Right atrium auricular region (tissue), 2 donors: ENCODE measurements at regions not wholly inside any gene's neighbourhood (a gene's known extent, or its start where the extent isn't known, plus 50 kb on each side); places are given as distances from the start of the nearest gene placed in this dataset.

ENCODE experiments used
- DNase-seq: peaks from one replicate; pipeline ENCODE4 v3.0.0-alpha.2; 2019; ENCODE audit warnings: low spot score
- H3K27ac ChIP-seq, 2 donors: fragments of 200-600 bp; sonication (generic); 1 replicate in 1 of 2; 2 replicates in 1 of 2; pipeline ENCODE4 v1.5.1; 2016 to 2019
- H3K27me3 ChIP-seq, 2 donors: fragments of 200-600 bp; sonication (generic); one replicate each; pipeline versions ENCODE4 v1.5.1 to v1.6.0; 2017 to 2019
- H3K36me3 ChIP-seq: fragments of 200-600 bp; sonication (generic); one replicate; pipeline ENCODE4 v1.5.1; 2016
- H3K4me1 ChIP-seq, 2 donors: fragments of 200-600 bp; sonication (generic); one replicate each; pipeline versions ENCODE4 v1.5.1 to v1.6.0; 2017 to 2019
- H3K4me3 ChIP-seq, 2 donors: fragments of 200-600 bp; sonication (generic); 1 replicate in 1 of 2; 2 replicates in 1 of 2; pipeline ENCODE4 v1.5.1; 2017 to 2019; ENCODE audit warnings: mild to moderate bottlenecking in 1 of 2, moderate library complexity in 1 of 2
- H3K9me3 ChIP-seq, 2 donors: fragments of 200-600 bp; sonication (generic); one replicate each; pipeline ENCODE4 v1.5.1; 2019
- TF ChIP-seq, protein P1 (sequence below), 2 donors: fragments of 200-600 bp; sonication (generic); IDR thresholded peaks; one replicate each; pipeline ENCODE4 v1.5.1; 2019; ENCODE audit warnings: antibody characterized with exemption in 2 of 2

DNA sequence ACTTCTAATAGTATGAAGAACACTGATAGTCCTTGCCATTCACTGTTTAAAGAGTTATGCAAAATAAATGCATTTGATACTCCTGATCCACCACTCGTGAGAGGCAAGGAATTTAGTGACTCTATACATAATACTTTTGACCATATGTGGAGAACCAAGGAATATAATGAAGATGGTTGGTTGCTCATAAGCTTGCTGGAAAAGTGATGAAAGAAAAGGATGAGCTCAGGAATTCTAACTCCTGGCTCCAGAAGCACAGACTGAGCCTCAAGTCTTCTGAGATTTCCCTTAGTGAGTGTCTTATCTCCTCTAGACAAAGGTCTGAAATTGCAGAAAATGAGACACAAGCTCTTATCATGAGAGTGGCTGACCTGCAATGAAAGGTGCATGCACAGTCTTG lies 57.1 kb upstream of the KRAS start:
- no peaks in the 10 kb centered on the region for H3K4me1 ChIP-seq
- no peak overlapping the region for H3K27ac ChIP-seq
- TF ChIP-seq, protein P1, sequence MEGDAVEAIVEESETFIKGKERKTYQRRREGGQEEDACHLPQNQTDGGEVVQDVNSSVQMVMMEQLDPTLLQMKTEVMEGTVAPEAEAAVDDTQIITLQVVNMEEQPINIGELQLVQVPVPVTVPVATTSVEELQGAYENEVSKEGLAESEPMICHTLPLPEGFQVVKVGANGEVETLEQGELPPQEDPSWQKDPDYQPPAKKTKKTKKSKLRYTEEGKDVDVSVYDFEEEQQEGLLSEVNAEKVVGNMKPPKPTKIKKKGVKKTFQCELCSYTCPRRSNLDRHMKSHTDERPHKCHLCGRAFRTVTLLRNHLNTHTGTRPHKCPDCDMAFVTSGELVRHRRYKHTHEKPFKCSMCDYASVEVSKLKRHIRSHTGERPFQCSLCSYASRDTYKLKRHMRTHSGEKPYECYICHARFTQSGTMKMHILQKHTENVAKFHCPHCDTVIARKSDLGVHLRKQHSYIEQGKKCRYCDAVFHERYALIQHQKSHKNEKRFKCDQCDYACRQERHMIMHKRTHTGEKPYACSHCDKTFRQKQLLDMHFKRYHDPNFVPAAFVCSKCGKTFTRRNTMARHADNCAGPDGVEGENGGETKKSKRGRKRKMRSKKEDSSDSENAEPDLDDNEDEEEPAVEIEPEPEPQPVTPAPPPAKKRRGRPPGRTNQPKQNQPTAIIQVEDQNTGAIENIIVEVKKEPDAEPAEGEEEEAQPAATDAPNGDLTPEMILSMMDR (IDR thresholded peaks at IDR 0.05) = no peak
- no peak overlapping the region for H3K4me3 ChIP-seq
- H3K9me3 ChIP-seq = no peaks in the 10 kb centered on the region
- no peak for DNase-seq
- H3K36me3 ChIP-seq = no peaks in the 10 kb centered on the region
- no peaks in the 10 kb centered on the region for H3K27me3 ChIP-seq

DNA sequence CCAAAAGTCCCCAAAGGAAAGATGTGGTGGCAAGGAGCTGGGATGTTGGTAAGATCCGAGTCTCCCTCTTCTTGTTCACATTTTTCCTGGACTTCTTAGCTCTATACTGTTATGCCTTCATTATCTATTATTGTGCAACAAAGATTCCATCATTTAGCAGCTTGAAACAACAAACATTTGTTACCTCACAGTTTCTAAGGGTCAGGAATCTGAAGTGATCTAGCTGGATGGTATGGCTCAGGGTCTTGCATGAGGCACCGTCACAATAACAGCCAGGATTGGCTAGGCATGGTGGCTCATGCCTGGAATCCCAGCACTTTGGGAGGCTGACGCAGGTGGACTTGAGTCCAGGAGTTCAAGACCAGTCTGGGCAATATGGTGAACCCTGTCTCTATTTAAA lies 51.1 kb upstream of the KRAS start:
- Histone ChIP-seq H3K4me1 (no peaks in the 10 kb centered on the region), H3K9me3 (no peaks in the 10 kb centered on the region), H3K4me3 (no peak overlapping the region), H3K36me3 (no peaks in the 10 kb centered on the region), H3K27ac (no peak overlapping the region), H3K27me3 (no peaks in the 10 kb centered on the region)
- TF ChIP-seq, protein P1 (IDR thresholded peaks at IDR 0.05) = no peak
- no peak for DNase-seq
